HUDEP-2 (cell line): ENCODE measurements at regions not wholly inside any gene's neighbourhood (a gene's known extent, or its start where the extent isn't known, plus 50 kb on each side); places are given as distances from the start of the nearest gene placed in this dataset.

Experiments used
- DNase-seq, 76 experiments: peaks; one replicate each; lab custom pipeline; 2025; ENCODE audit not compliant: unreplicated experiment in 76 of 76; lab: John Stamatoyannopoulos, UW

- no peak for DNase-seq
These were observed 131.9 kb upstream of the STAC start for GRCh38 chr3:36248374-36248773.

DNA sequence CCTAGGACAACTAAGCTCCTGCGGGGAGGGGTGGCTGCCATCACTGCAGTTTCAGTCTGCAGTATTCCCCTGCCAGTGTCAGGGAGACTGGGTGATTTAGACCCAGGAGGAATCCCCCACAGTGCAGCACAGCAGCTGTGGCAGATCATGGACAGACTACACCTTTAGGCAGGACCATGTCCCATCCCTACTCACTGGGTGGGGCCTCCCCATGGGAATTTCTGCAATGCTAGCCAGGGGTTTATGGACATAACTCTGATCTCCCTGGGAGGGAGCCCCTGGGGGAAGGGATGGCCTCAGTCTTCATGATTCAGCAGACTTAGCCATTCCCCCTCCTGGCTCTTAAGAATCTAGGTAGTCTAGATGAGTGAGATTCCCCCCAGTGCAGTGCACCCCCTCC is 130.1 kb upstream of the STAC start:
- DNase-seq, result no peak

DNA sequence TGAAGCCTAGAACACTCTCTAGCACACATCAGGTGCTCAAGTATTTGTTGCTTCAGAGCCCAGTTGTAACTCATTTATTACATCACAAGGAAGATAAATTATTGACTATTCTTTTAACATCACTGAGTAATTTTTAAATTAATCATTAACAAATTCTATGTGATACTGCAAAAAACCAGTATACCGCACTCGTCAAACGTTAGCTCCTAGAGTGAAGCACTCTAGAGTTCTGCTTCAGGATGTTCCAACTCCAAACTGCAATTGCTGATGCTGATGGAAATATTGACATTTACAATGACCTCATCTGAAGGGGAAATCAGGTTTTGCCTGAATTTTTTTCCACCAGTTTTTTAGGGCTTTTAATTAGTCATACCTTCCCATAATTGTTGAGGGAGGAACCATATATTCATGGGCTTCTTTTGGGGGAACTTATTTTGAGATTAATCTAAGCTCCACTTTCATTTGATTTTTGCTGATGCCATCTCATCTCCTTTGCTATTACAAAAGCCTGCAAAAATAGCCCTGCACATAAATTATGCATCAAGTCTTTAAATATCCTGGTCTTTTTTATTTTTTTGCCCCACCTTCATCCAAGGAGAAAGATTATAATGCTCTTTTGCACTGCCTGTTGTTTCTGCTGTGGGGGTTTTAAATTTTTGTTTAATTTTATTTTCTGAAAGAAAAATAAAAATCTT is 123.0 kb upstream of the STAC start:
- DNase-seq, result no peak

- no peak for DNase-seq
These were observed 121.9 kb upstream of the STAC start for GRCh38 chr3:36258421-36258820.

DNA sequence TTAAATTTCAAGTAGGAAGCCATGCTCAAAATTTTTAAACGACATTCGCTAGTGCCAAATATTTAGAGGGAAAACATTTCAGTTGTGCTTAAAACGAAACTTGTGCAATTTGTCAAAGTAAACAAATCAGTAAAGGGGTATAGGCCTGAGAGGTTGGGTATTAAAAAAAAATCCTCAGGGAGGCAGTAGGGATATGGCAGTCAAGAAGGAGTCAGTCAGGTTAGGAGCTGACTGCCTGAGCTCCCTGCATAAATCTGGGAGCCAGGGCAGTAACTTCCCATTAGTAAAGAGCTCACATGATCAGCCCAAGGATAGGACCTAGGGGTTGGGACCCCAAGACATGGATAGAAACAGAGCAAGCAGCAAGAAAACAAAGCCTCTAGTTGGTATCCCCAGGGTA is 120.7 kb upstream of the STAC start:
- no peak for DNase-seq

DNA sequence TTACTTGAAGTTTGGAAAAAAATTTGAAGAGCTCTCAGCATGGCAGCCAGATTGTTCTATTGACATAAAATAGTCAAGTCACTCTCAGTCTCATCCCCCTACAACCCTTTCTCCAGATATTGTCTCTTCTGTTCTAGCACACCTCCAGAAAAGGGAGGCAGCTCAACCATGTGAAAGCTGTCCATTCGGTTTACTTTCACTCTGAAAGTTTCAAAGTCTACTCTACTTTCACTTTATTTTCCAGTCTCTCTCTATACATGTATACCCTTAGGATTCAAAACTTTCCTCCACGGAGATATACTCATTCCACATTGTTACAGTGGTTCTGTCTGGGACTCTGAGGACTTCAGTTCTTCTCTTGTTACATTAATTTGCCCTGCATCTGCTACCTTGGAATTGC is 111.0 kb upstream of the STAC start:
- DNase-seq, result no peak

DNA sequence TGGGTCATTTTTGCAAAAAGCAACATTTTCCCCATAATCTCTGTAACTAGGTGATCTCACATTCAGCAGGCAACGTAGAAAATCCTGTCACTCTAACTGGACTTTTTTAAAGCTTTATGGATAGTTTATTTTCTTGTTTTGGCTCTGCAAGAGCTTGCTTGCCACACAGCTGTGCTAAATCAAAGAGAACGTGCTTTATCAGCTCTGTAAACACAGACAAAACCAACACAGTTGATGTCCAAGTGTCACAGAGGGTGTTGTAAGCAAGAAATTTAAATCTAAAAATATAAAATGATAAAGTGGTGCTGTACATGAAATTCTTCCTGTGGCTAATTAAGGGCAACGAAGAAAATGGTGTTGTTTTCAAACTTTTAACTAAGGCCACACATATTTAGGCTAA is 97.5 kb upstream of the STAC start:
- no peak for DNase-seq

DNA sequence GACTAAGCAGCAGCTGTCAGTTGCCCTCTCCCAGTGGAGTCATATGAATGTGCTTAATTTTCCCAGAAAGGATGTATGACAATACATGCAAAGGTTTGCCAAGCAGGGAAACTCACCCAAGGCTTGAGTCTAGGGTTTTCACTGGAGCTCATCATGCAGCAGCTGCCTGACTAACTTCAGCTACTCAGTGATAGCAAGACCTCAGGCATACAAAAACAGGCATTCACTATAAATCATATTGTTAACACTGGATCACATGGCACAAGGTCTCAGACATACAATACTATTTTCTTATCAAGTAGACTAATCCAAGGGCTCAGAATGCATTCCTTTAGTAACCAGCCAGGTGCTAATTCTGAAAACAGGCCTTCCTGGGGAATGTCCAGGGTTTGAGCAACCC is 85.0 kb upstream of the STAC start:
- DNase-seq, result no peak

DNA sequence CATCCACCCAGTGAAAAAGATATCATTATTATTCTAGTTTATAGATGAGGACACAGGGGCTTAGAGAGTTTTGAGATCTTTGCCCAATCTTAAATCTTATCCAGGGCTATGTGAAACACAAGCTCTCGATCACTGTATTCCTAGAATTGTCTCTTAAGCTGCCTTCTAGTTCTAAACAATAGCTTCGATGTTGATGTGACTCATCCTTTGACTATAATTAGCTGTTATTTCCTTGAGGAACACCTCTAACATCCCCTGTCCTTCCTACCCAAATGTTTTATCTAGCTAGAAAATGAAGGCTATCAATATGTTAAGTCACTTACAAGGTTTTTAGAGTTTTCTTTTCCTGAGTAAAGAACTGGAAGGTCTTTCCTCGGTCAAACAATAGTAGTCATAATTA is 83.1 kb upstream of the STAC start:
- no peak for DNase-seq

GRCh38 chr3:36298188-36298587 is 82.1 kb upstream of the STAC start:
- DNase-seq, result no peak

DNA sequence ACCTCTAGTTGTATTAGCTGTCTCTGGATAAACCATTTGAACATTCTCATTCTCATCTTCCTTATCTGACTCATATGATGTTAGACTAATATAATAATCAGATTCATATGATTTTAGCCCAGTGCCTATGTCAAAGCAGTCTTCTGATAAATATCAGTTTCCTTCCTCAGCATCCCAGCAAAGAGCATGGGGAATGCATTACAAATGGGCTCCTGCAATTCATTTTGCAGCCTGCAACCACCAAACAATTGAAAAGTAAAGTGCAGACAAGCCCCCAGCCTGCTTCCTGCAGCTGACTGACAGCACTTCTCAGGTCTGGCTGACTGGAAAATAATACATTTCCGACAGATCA is 78.2 kb upstream of the STAC start:
- DNase-seq, result no peak

- DNase-seq, result no peak
These were observed 77.7 kb upstream of the STAC start for GRCh38 chr3:36302626-36303025.

GRCh38 chr3:36303286-36303685 is 77.0 kb upstream of the STAC start:
- no peak for DNase-seq

DNA sequence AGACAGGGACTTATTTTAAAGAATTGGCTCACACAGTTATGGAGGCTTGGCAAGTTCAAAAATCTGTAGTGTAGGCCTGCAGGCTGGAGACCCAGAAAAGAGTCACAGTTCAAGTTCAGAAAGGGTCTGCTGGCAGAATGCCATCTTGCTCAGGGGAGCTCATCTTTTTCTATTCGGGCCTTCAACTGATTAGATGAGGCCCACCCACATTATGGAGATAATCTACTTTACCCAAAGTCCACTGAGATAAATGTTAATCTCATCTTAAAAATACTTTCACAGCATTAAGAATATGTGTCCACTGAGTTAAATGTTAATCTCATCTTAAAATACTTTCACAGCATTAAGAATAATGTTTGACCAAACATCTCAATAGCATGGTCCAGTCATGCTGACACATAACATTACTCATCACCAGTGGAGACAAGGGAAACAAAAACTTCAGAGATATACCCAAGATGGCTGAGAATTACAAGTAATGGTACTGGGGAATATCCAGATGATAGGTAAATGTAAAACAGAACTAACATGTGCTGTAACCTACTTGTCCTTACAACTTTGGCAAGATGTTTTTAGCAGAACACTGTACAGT is 74.3 kb upstream of the STAC start:
- no peak for DNase-seq

- DNase-seq, result no peak
These were observed 71.2 kb upstream of the STAC start for GRCh38 chr3:36309092-36309491.

GRCh38 chr3:36312351-36312750 is 68.0 kb upstream of the STAC start:
- no peak for DNase-seq

DNA sequence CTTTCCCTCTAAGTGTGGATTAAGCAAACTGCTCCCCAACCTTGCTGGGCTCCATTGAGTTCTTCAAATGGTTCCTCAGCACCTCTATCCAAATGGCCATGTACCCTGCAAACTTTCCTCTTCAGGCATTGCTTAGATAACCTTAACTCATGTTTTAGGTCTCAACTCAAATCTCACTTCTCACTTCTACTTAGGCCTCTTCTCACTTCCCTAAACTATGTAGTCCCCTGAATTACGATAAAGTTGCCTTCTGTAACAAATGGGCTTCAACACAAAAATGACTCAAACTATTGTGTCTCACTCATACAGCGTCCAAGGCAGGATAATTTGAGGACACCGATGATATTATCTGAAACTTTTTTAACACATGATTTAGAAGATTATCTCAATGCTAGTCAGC is 62.4 kb upstream of the STAC start:
- no peak for DNase-seq

GRCh38 chr3:36318621-36319200 is 61.6 kb upstream of the STAC start:
- no peak for DNase-seq

GRCh38 chr3:36319680-36320079 is 60.6 kb upstream of the STAC start:
- no peak for DNase-seq
